ENCODE measurements at regions not wholly inside any gene's neighbourhood (a gene's known extent, or its start where the extent isn't known, plus 50 kb on each side); places are given as distances from the start of the nearest gene placed in this dataset.
"Not testable (repeated sequence)": the region's sequence is repeated elsewhere in the genome, so short reads cannot be mapped to it uniquely, and the experiment has no call there.

DNA sequence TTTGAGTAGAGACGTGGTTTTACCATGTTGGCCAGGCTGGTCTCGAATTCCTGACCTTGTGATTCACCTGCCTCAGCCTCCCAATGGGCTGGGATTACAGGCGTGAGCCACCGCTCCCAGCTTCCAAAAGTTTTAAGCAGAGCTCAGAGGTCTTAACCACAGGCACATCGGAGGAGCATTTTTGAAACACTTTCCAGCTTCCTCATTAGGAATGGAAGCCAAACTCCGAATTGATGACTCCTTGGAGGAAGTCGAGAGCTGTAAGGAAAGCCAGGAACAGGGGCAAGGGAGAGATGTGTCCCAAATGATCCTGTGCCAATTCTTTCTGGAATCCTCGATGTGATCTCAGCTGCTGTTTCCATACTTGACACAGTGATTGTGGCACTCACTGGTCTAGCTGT is 56.2 kb upstream of the CCZ1B start:
- peak; percentile 2 for DNase-seq

- DNase-seq, result not testable (repeated sequence)
These were observed 57.7 kb upstream of the CCZ1B start for GRCh38 chr7:6883756-6884155.

DNA sequence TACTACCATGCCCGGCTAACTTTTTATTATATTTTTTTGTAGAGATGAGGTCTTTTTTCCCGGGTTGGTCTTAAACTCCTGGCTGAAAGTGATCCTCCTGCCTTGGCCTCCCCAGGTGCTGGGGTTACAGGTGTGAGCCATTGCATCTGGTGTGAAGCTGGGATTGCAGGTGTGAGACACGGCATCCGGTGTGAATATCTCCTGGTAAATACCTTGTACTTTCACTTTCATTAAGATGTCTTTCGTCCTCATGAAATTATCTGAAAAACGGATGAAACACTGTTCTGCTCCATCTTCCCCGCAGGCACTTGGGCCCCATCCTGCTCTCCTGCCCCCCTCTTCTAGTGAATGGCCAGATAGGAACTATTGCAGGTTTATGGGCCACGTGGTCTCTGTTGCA is 60.1 kb upstream of the CCZ1B start:
- no peak for DNase-seq

DNA sequence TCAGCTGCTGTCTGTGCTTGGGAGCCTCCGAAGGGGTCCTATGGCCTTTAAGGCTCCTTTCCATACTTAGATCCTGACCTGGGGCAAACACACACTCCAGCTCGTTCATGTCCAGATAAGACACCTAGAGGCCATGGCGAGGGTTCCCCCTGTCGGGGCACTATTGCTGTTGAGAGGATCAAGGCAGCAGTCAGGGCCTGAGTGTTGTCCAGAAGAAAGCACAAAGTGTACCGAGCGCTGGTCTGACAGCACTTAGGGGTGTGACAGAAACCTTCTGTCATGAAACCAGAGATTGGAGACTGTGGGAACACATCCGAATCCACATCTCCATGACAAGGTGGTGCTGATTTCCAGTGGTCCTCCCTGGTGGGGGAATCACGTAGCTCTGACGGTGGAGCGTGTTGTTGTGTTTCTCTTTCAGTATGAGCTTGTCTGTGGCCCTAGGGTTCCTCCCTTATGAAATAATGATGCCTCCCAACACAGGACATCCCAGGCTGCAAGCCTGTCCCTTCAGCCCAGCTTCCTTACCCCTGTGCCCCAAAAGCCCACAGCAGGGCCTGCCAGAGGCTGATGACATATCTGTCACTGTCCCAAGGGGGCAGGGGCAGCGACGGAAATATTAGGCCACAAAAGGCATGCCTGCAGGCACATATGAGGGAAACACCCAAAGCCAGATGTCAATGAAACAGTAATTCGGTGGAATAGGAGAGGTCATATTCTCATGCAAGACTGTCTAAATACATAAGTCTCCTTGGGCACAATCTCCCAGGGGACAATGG is 62.4 kb upstream of the CCZ1B start:
- DNase-seq, result not testable (repeated sequence)

DNA sequence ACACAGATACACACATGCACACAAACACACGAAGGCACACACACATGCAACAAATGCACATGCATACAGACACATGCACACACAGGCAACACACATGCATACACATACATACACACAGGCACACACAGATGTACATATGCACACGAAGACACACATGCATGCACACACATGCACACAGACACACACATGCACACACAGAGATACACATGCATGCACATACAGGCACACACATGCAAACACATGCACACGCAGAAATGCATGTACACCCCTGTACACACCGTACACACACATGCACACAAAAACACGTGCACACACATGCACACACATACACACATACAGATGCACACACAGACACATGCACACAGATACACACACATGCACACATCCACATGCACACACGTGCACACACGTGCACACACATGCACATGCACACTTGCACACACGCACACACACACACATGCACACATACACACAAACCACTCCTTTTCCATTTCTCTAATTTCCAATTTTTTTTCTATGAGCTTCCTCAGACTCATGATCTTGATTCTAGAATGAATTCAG is 63.3 kb upstream of the CCZ1B start:
- DNase-seq, result no peak

GRCh38 chr7:6902097-6902518 is 76.0 kb upstream of the CCZ1B start:
- not testable (repeated sequence) for DNase-seq

GRCh38 chr7:6903289-6903688 is 77.2 kb upstream of the CCZ1B start:
- not testable (repeated sequence) for DNase-seq

- DNase-seq, result not testable (repeated sequence)
These were observed 77.7 kb upstream of the CCZ1B start for GRCh38 chr7:6903792-6904191.

DNA sequence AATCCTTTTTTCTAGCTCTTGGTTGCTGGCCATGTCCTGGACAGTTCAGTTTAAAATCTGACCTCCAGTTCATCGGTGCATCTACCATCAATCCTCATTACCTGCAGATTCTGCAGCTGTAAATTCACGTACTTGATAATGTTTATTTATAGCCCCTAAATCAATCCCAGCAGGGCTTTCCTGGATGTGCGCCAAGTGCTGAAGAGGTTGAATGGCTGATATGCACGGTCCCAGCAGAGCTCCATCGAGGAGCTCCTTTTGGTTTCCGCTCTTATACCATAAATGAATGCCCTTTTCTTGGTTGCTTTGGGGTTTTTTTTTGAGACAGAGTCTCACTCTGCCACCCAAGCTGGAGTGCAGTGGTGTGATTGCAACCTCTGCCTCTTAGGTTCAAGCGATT is 91.2 kb upstream of the CCZ1B start:
- no peak for DNase-seq

DNA sequence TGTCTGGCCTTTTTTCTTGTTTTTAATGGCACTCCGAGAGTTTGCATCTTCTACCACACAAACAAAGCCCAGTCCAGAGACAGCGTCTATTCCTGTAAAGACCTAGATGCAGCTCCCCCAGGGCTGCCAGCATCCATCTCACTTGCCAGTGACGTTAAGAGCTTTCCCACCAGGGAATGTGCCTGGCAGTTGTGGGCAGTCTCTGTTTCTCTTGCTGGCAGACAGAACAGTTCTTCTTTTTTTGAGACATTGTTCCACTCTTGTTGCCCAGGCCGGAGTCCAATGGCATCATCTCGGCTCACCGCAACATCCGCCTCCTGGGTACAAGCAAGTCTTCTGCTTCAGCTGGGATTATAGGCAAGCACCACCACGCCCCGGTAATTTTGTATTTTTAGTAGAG is 93.1 kb upstream of the CCZ1B start:
- DNase-seq, result not testable (repeated sequence)

- not testable (repeated sequence) for DNase-seq
These were observed 98.4 kb upstream of the CCZ1B start for GRCh38 chr7:6924523-6924922.

- not testable (repeated sequence) for DNase-seq
These were observed 100.4 kb upstream of the CCZ1B start for GRCh38 chr7:6926193-6927174.

- DNase-seq, result not testable (repeated sequence)
These were observed 101.6 kb upstream of the CCZ1B start for GRCh38 chr7:6927643-6928042.

GRCh38 chr7:6929588-6929987 is 103.5 kb upstream of the CCZ1B start:
- DNase-seq, result not testable (repeated sequence)

- DNase-seq, result not testable (repeated sequence)
These were observed 104.1 kb upstream of the CCZ1B start for GRCh38 chr7:6930081-6930635.

GRCh38 chr7:6930787-6931186 is 104.7 kb upstream of the CCZ1B start:
- DNase-seq, result not testable (repeated sequence)

DNA sequence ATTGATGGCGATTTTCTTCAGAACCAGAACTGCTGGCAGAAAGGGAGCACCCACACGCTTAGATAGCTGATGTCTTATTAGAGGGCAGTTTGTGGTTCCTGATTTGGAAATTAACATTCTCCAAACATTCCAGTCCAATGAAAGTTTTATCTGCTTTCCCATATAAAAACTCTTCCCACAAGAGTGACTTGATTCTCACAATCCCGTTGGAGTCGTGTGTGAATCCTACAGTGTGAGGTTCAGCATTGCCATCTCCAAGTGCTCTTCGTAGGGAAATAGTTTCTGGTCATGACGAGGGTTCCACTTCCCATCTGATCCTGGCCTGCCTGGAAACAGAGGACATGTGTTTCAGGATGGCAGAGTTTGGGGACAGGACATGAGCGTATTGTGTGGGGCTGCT is 105.4 kb upstream of the CCZ1B start:
- not testable (repeated sequence) for DNase-seq

DNA sequence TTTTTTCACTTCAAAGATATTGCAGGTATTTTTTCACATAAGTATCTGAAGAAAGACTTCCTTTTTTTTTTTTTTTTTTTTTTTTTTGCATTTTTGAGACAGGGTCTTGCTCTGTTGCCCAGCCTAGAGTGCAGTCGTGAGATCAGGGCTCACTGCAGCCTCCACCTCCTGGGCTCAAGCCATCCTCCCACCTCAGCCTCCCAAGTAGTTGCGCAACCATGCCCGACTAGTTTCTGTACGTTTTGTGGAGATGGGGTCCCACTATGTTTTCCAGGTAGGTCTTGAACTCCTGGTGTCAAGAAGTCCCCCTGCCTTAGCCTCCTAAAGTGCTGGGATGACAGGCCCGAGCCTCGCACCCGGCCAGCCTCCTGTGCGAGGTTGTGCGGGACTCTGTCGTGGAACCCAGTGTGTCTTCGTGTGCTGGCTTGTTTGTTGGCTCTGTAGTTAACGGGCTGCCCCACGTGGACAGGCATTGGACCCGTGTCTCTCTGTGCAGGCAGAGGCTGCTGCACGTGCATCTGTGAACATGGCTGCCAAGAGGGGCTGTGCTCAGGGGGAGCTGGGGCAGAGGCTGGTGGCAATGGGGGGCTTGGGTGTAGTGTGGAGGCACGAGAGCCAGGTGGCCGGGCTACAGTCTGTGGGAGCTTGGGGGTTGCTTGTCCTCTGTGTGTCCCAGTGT is 108.0 kb upstream of the CCZ1B start:
- not testable (repeated sequence) for DNase-seq

DNA sequence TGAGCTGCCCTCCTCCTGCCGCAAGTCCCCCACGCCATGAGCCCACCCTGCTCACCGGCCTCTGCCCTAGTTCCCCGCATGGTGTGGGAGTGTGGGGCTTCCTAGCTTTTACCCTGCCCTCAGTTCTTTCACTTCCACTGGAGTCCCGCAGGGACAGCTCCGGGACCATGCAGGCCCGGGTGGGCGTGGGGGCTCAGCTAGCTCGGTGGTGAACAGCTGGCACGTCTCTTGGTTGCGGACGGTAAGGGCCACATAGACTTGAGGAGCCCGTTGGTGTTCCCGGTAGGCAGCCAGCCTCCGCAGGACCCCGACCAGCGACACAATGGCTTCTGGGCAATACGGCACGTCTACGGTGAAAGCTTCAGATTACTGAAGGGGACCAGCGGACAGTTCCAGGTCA is 108.9 kb upstream of the CCZ1B start:
- no peak for DNase-seq

GRCh38 chr7:6936626-6937025 is 110.6 kb upstream of the CCZ1B start:
- DNase-seq, result not testable (repeated sequence)

DNA sequence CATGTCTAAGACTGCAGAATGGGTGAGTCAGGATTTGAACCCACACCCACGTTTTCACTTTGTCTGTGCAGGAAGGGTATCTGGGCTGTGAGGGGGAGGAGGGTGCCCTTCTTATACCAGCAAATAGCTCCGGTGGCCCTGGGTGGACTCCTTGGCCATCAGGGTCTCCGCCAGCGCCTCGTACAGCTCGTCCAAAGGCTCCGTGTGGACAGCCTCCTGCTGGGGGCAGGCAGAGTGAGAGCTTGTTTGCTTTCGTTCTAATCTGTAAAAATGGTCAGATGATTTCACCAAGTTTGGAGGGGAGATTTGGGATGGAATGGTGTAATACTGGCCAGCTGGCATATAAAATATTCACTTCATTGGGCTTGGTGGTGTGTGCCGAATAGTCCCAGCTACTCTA is 111.7 kb upstream of the CCZ1B start:
- DNase-seq, result not testable (repeated sequence)

DNA sequence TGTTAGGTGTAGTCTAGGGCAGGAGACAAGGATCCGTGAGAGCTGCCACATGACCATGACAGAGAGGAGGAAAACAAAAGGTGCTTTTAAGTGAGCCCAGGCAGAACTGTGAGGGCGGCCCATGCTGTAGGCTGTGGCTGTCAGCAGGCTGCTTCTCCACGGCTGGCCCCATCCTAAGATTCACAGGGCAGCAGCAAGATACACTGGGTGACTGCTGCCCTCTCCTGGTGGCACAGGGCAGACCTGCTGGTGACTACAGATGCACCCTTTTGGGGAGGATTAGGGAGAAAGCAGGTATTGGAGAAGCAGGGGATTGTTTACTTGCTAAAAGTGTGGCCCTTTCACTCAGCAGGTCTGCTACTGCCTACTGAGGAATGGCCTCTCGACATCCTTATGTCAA is 112.2 kb upstream of the CCZ1B start:
- not testable (repeated sequence) for DNase-seq

Measured in fibroblast of skin of right quadriceps (primary cell).